PC-3 (cell line): ENCODE measurements at regions not wholly inside any gene's neighbourhood (a gene's known extent, or its start where the extent isn't known, plus 50 kb on each side); places are given as distances from the start of the nearest gene placed in this dataset.
"Not testable (repeated sequence)": the region's sequence is repeated elsewhere in the genome, so short reads cannot be mapped to it uniquely, and the experiment has no call there.

Source experiments
- ATAC-seq: fragments of 200-7000 bp; cut with Tn5 transposase; 2 replicates; pipeline ENCODE4 v1.9.1; 2020; ENCODE audit warnings: mild to moderate bottlenecking, moderate library complexity
- BruUV-seq: library from RNA; stranded (reverse); fragments of 400-500 nt; replicated peaks from 2 replicates; lab custom pipeline; 2021; lab: Mats Ljungman, UMichigan
- CTCF ChIA-PET: fragments of 300-600 bp; sonication (Branson Sonifier 250); formaldehyde crosslinking; loops from one replicate; lab custom pipeline; 2022; ENCODE audit warnings: antibody characterized with exemption; lab: Charles Lee
- POLR2A ChIA-PET: fragments of 300-600 bp; sonication (Branson Sonifier 250); formaldehyde crosslinking; loops from one replicate; lab custom pipeline; 2022; ENCODE audit warnings: antibody characterized with exemption; ENCODE audit not compliant: unreplicated experiment; lab: Charles Lee
- DNase-seq: peaks from one replicate; pipeline ENCODE4 v3.0.0-alpha.2; 2015
- H2AFZ ChIP-seq: fragments of 300-600 bp; sonication (generic); 2 replicates; pipeline ENCODE4 v1.6.0; 2016; ENCODE audit warnings: antibody characterized with exemption, low read length
- H3F3A ChIP-seq: fragments of 300-600 bp; sonication (generic); one replicate; pipeline ENCODE4 v1.6.0; 2017; ENCODE audit warnings: antibody characterized with exemption, low read length, control low read depth, mild to moderate bottlenecking; ENCODE audit not compliant: unreplicated experiment
- H3K27ac ChIP-seq: fragments of 300-600 bp; sonication (generic); 2 replicates; pipeline ENCODE4 v1.5.1; 2016; ENCODE audit warnings: mild to moderate bottlenecking, low read length
- H3K27me3 ChIP-seq: fragments of 300-600 bp; sonication (generic); 2 replicates; pipeline ENCODE4 v1.6.1; 2016; ENCODE audit warnings: low read length, mixed read lengths
- H3K36me3 ChIP-seq: fragments of 300-600 bp; sonication (generic); 2 replicates; pipeline ENCODE4 v1.6.1; 2016; ENCODE audit warnings: low read depth, mixed run types, low read length, mixed read lengths
- H3K4me1 ChIP-seq: fragments of 300-600 bp; sonication (generic); 2 replicates; pipeline ENCODE4 v1.5.1; 2016; ENCODE audit warnings: low read length; ENCODE audit not compliant: insufficient read depth
- H3K4me2 ChIP-seq: fragments of 300-600 bp; sonication (generic); 2 replicates; pipeline ENCODE4 v1.6.0; 2016; ENCODE audit warnings: low read length
- H3K4me3 ChIP-seq: fragments of 300-600 bp; sonication (generic); 2 replicates; pipeline ENCODE4 v1.5.1; 2016; ENCODE audit warnings: mild to moderate bottlenecking, low read length, mixed read lengths
- H3K79me2 ChIP-seq: fragments of 300-600 bp; sonication (generic); 2 replicates; pipeline ENCODE4 v1.6.1; 2017; ENCODE audit warnings: low read length, mixed read lengths
- H3K9ac ChIP-seq: fragments of 300-600 bp; sonication (generic); 2 replicates; pipeline ENCODE4 v1.6.0; 2016; ENCODE audit warnings: mild to moderate bottlenecking, low read length
- H3K9me2 ChIP-seq: fragments of 300-600 bp; sonication (generic); replicated peaks from 2 replicates; pipeline ENCODE4 v1.6.1; 2016; ENCODE audit warnings: mixed run types, low read length, mixed read lengths
- H3K9me3 ChIP-seq: fragments of 300-600 bp; sonication (generic); 2 replicates; pipeline ENCODE4 v1.6.1; 2016; ENCODE audit warnings: low read length, mixed read lengths
- H4K20me1 ChIP-seq: fragments of 300-600 bp; sonication (generic); 2 replicates; pipeline ENCODE4 v1.6.1; 2016; ENCODE audit warnings: low read length, mixed read lengths
- CTCF ChIP-seq: fragments of 300-600 bp; sonication (generic); conservative IDR thresholded peaks from 2 replicates; pipeline ENCODE4 v1.5.1; 2017; ENCODE audit warnings: antibody characterized with exemption, low read depth, mild to moderate bottlenecking, low read length
- EZH2 ChIP-seq: fragments of 300-600 bp; sonication (generic); IDR thresholded peaks from one replicate; pipeline ENCODE4 v1.6.1; 2017; ENCODE audit warnings: antibody characterized with exemption, mild to moderate bottlenecking, low read length; ENCODE audit not compliant: unreplicated experiment
- EZH2phosphoT487 ChIP-seq: fragments of 300-600 bp; sonication (generic); IDR thresholded peaks from 2 replicates; pipeline ENCODE4 v1.6.1; 2018; ENCODE audit warnings: mild to moderate bottlenecking, antibody characterized with exemption, low read length, borderline replicate concordance
- intact Hi-C: fragments of 100-400 bp; cut with micrococcal nuclease; formaldehyde crosslinking; loops from 2 replicates; pipeline ENCODE4 v1.9.0; 2023

GRCh38 chr4:19557161-19557560, 694.5 kb upstream of the SLIT2 start:
- no peaks in the 10 kb centered on the region for H4K20me1 ChIP-seq
- H3K27me3 ChIP-seq = no peaks in the 10 kb centered on the region
- no peak overlapping the region for H3K27ac ChIP-seq
- H3K79me2 ChIP-seq = no peaks in the 10 kb centered on the region
- ChIA-PET POLR2A (no interaction called here), CTCF (no interaction called here)
- no peaks in the 10 kb centered on the region for H3K9me2 ChIP-seq
- H3K9ac ChIP-seq = no peak overlapping the region
- H3F3A ChIP-seq = no peaks in the 10 kb centered on the region
- ATAC-seq (no peak), DNase-seq (no peak)
- H3K4me3 ChIP-seq = no peak overlapping the region
- BruUV-seq = no TSS peak
- H3K9me3 ChIP-seq = no peaks in the 10 kb centered on the region
- no peaks in the 10 kb centered on the region for H3K36me3 ChIP-seq
- peaks cover 6% of the 10 kb centered on the region; the same call in 1 of the 2 replicates for H3K4me1 ChIP-seq
- H2AFZ ChIP-seq = no peak overlapping the region
- no peak overlapping the region for H3K4me2 ChIP-seq
- no peak for TF ChIP-seq CTCF
- no peak for TF ChIP-seq EZH2
- no peak for TF ChIP-seq EZH2phosphoT487
- intact Hi-C loops = no loop called here

- intact Hi-C loops = not testable (repeated sequence)
Observed at GRCh38 chr4:19556276-19556675, 695.4 kb upstream of the SLIT2 start.

GRCh38 chr4:19547463-19547862, 704.2 kb upstream of the SLIT2 start:
- no peak for ATAC-seq
- ChIA-PET CTCF (no interaction called here), POLR2A (no interaction called here)

More at GRCh38 chr4:19556276-19556675, 695.4 kb upstream of the SLIT2 start:
- H3K4me3 ChIP-seq, H3K27ac ChIP-seq, H3K9me3 ChIP-seq, H2AFZ ChIP-seq, H3K27me3 ChIP-seq, H3K36me3 ChIP-seq, H3K4me2 ChIP-seq, CTCF ChIA-PET, H3K79me2 ChIP-seq, H3K4me1 ChIP-seq, H4K20me1 ChIP-seq, ATAC-seq, H3K9ac ChIP-seq, BruUV-seq, H3F3A ChIP-seq, H3K9me2 ChIP-seq: not testable (repeated sequence)
- POLR2A ChIA-PET = interaction anchor here (0.6 kb wide), 1 partner anchor 695 kb away, joined by 3 read pairs; the partner anchor contains the start of gene SLIT2
- DNase-seq = peak; percentile 28

More at GRCh38 chr4:19547463-19547862, 704.2 kb upstream of the SLIT2 start:
- Histone ChIP-seq H3K4me3 (no peak overlapping the region), H3K79me2 (no peaks in the 10 kb centered on the region), H3K9me3 (no peaks in the 10 kb centered on the region), H3K27me3 (no peaks in the 10 kb centered on the region), H3K36me3 (no peaks in the 10 kb centered on the region), H4K20me1 (no peaks in the 10 kb centered on the region), H3K4me2 (no peak overlapping the region), H3K4me1 (no peaks in the 10 kb centered on the region), H3K9me2 (no peaks in the 10 kb centered on the region), H3K27ac (no peak overlapping the region), H3F3A (no peaks in the 10 kb centered on the region), H2AFZ (no peak overlapping the region), H3K9ac (no peak overlapping the region)
- intact Hi-C loops = loop anchor here (10.0 kb wide), 1 partner anchor 157 kb away; no protein-coding TSS in a partner anchor
- no peak for DNase-seq
- BruUV-seq = no TSS peak
- TF ChIP-seq EZH2phosphoT487 (no peak), CTCF (no peak), EZH2 (no peak)
